ENCODE measurements at regions not wholly inside any gene's neighbourhood (a gene's known extent, or its start where the extent isn't known, plus 50 kb on each side); places are given as distances from the start of the nearest gene placed in this dataset.

GRCh38 chr2:34379586-34379985 is 780.5 kb upstream of the FAM98A start:
- Histone ChIP-seq H3K9me2 (replicated peaks; ENCODE audit: insufficient read depth, low read length) (no peaks in the 10 kb centered on the region), H4K20me1 (ENCODE audit: low read depth, low read length) (no peaks in the 10 kb centered on the region), H3K4me2 (ENCODE audit: low read depth, low read length, poor library complexity, severe bottlenecking) (no peak overlapping the region), H3K79me2 (ENCODE audit: insufficient read depth, low read length) (no peaks in the 10 kb centered on the region), H3K27me3 (ENCODE audit: low read length) (no peaks in the 10 kb centered on the region), H3K9me3 (ENCODE audit: insufficient read depth, low read length) (no peaks in the 10 kb centered on the region), H3K36me3 (ENCODE audit: low read length) (no peaks in the 10 kb centered on the region), H2AFZ (ENCODE audit: low read depth, low read length, severe bottlenecking) (no peak overlapping the region), H3K9ac (ENCODE audit: low read length) (no peak overlapping the region), H3K27ac (ENCODE audit: low read depth, low read length) (no peak overlapping the region), H3K4me3 (ENCODE audit: insufficient read depth, low read length, poor library complexity, severe bottlenecking) (no peak overlapping the region), H3F3A (ENCODE audit: insufficient read depth) (no peaks in the 10 kb centered on the region)
- TF ChIP-seq CTCF (IDR thresholded peaks at IDR 0.05; ENCODE audit: insufficient read depth, low read length, poor library complexity, severe bottlenecking) = no peak

- no peak overlapping the region for H2AFZ ChIP-seq (ENCODE audit: low read depth, low read length, severe bottlenecking)
- H3K9me3 ChIP-seq (ENCODE audit: insufficient read depth, low read length) = no peaks in the 10 kb centered on the region
- H3K27ac ChIP-seq (ENCODE audit: low read depth, low read length) = no peak overlapping the region
- no peak overlapping the region for H3K9ac ChIP-seq (ENCODE audit: low read length)
- H3K9me2 ChIP-seq (replicated peaks; ENCODE audit: insufficient read depth, low read length) = no peaks in the 10 kb centered on the region
- no peaks in the 10 kb centered on the region for H3F3A ChIP-seq (ENCODE audit: insufficient read depth)
- H3K36me3 ChIP-seq (ENCODE audit: low read length) = no peaks in the 10 kb centered on the region
- H3K79me2 ChIP-seq (ENCODE audit: insufficient read depth, low read length) = no peaks in the 10 kb centered on the region
- TF ChIP-seq CTCF (IDR thresholded peaks at IDR 0.05; ENCODE audit: insufficient read depth, low read length, poor library complexity, severe bottlenecking) = no peak
- TF ChIP-seq EZH2phosphoT487 (conservative IDR thresholded peaks at IDR 0.05; ENCODE audit: low read length) = no peak
- no peaks in the 10 kb centered on the region for H3K27me3 ChIP-seq (ENCODE audit: low read length)
- no peaks in the 10 kb centered on the region for H4K20me1 ChIP-seq (ENCODE audit: low read depth, low read length)
- H3K4me3 ChIP-seq (ENCODE audit: insufficient read depth, low read length, poor library complexity, severe bottlenecking) = no peak overlapping the region
- H3K4me2 ChIP-seq (ENCODE audit: low read depth, low read length, poor library complexity, severe bottlenecking) = no peak overlapping the region
Measured at GRCh38 chr2:34373586-34374233, 774.6 kb upstream of the FAM98A start.

DNA sequence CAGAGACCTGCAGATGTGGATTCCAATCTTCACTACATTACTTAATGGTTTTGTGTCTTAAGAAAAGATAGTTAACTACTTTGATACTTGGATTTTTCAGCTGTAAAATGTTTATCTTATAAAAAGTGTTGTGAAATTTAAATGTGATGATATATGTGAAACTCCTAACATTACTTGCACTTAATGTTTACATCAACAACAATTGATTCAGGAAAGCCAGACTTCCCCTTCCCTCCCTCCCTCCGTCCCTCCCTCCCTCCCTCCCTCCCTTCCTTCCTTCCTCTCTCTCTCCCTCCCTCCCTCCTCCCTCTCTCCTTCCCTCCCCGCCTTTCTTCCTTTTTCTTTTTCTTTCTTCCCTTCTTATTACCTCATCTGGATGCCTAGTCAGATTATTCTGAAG is 773.9 kb upstream of the FAM98A start:
- no peaks in the 10 kb centered on the region for H3K9me3 ChIP-seq (ENCODE audit: insufficient read depth, low read length)
- no peak overlapping the region for H3K4me2 ChIP-seq (ENCODE audit: low read depth, low read length, poor library complexity, severe bottlenecking)
- no peak overlapping the region for H3K9ac ChIP-seq (ENCODE audit: low read length)
- TF ChIP-seq CTCF (IDR thresholded peaks at IDR 0.05; ENCODE audit: insufficient read depth, low read length, poor library complexity, severe bottlenecking) = no peak
- no peak for TF ChIP-seq EZH2phosphoT487 (conservative IDR thresholded peaks at IDR 0.05; ENCODE audit: low read length)
- H2AFZ ChIP-seq (ENCODE audit: low read depth, low read length, severe bottlenecking) = no peak overlapping the region
- no peaks in the 10 kb centered on the region for H3K27me3 ChIP-seq (ENCODE audit: low read length)
- no peaks in the 10 kb centered on the region for H3K79me2 ChIP-seq (ENCODE audit: insufficient read depth, low read length)
- no peaks in the 10 kb centered on the region for H3F3A ChIP-seq (ENCODE audit: insufficient read depth)
- no peak overlapping the region for H3K27ac ChIP-seq (ENCODE audit: low read depth, low read length)
- no peaks in the 10 kb centered on the region for H3K9me2 ChIP-seq (replicated peaks; ENCODE audit: insufficient read depth, low read length)
- no peaks in the 10 kb centered on the region for H4K20me1 ChIP-seq (ENCODE audit: low read depth, low read length)
- no peak overlapping the region for H3K4me3 ChIP-seq (ENCODE audit: insufficient read depth, low read length, poor library complexity, severe bottlenecking)
- H3K36me3 ChIP-seq (ENCODE audit: low read length) = no peaks in the 10 kb centered on the region

Data from SU-DHL-6 (cell line).